GM12878 (cell line): ENCODE measurements at regions not wholly inside any gene's neighbourhood (a gene's known extent, or its start where the extent isn't known, plus 50 kb on each side); places are given as distances from the start of the nearest gene placed in this dataset.

ENCODE experiments used
- ATAC-seq: fragments of 200-7000 bp; cut with Tn5 transposase; 3 replicates; pipeline ENCODE4 v1.9.1; 2020; ENCODE audit warnings: mild to moderate bottlenecking, moderate library complexity
- BruUV-seq: library from RNA; stranded (reverse); fragments of 400-500 nt; replicated peaks from 2 replicates; lab custom pipeline; 2021; lab: Mats Ljungman, UMichigan
- CTCF ChIA-PET: fragments of 300-600 bp; sonication (Branson Sonifier 250); formaldehyde crosslinking; extraction: SDS; loops from one replicate; lab custom pipeline; 2021; ENCODE audit warnings: inconsistent platforms; lab: Yijun Ruan, JAX
- POLR2A ChIA-PET: fragments of 350-600 bp; formaldehyde crosslinking; extraction: SDS; loops from one replicate; lab custom pipeline; 2021; ENCODE audit warnings: inconsistent platforms; lab: Charles Lee
- RAD21 ChIA-PET: fragments of 300-600 bp; sonication (Branson Sonifier 250); formaldehyde crosslinking; loops from one replicate; lab custom pipeline; 2023; ENCODE audit warnings: antibody characterized with exemption; ENCODE audit not compliant: unreplicated experiment; lab: Charles Lee
- SMC1A ChIA-PET: fragments of 300-600 bp; sonication (Branson Sonifier 250); formaldehyde crosslinking; loops from one replicate; lab custom pipeline; 2023; ENCODE audit not compliant: unreplicated experiment, uncharacterized antibody; lab: Charles Lee
- DNase-seq: peaks from one replicate; pipeline ENCODE4 v3.0.0-alpha.2; 2011; ENCODE audit warnings: low read depth, low spot score
- FAIRE-seq: peaks from 3 replicates; lab custom pipeline; 2011; peaks lifted over from hg19 to GRCh38; lab: Jason Lieb, UNC
- H2AFZ ChIP-seq: 2 replicates; pipeline ENCODE4 v1.6.0; 2011; ENCODE audit warnings: low read depth, low read length, control low read depth; ENCODE audit not compliant: control insufficient read depth
- H3K27ac ChIP-seq: 2 replicates; pipeline ENCODE4 v1.5.1; 2011; ENCODE audit warnings: control low read depth; ENCODE audit not compliant: control insufficient read depth, insufficient read depth
- H3K27me3 ChIP-seq, 2 experiments: replicated peaks in 1 of 2; 2 replicates each; pipeline versions ENCODE4 v1.6.0 to v1.6.1; 2011; ENCODE audit warnings: low read length in 1 of 2; ENCODE audit not compliant: control insufficient read depth in 2 of 2, insufficient read depth in 2 of 2
- H3K36me3 ChIP-seq, 2 experiments: 2 replicates each; pipeline ENCODE4 v1.5.1; 2011; ENCODE audit warnings: low read length in 1 of 2; ENCODE audit not compliant: control insufficient read depth in 2 of 2, insufficient read depth in 2 of 2
- H3K4me1 ChIP-seq: 2 replicates; pipeline ENCODE4 v1.6.1; 2011; ENCODE audit warnings: mild to moderate bottlenecking, low read length, moderate library complexity, mixed read lengths; ENCODE audit not compliant: control insufficient read depth, insufficient read depth
- H3K4me2 ChIP-seq: 2 replicates; pipeline ENCODE4 v1.6.0; 2011; ENCODE audit warnings: control low read depth; ENCODE audit not compliant: control insufficient read depth, insufficient read depth
- H3K4me3 ChIP-seq: fragments of 200-600 bp; sonication (generic); 2 replicates; pipeline ENCODE4 v1.5.1; 2016
- H3K79me2 ChIP-seq: 2 replicates; pipeline ENCODE4 v1.6.0; 2011; ENCODE audit warnings: low read length; ENCODE audit not compliant: control insufficient read depth, insufficient read depth
- H3K9ac ChIP-seq: 2 replicates; pipeline ENCODE4 v1.8.0; 2011; ENCODE audit warnings: low read length, control low read depth, mixed read lengths; ENCODE audit not compliant: control insufficient read depth, insufficient read depth
- H3K9me3 ChIP-seq: replicated peaks from 3 replicates; pipeline ENCODE4 v1.5.1; 2011; ENCODE audit warnings: mild to moderate bottlenecking, low read length; ENCODE audit not compliant: control insufficient read depth, insufficient read depth
- H4K20me1 ChIP-seq: 2 replicates; pipeline ENCODE4 v1.6.0; 2011; ENCODE audit not compliant: control insufficient read depth, insufficient read depth
- BHLHE40 ChIP-seq, 2 experiments: fragments of 450-650 bp in 1 of 2; IDR thresholded peaks; 2 replicates each; pipeline ENCODE4 v1.6.1; 2011 to 2017; ENCODE audit warnings: low read depth in 2 of 2, borderline replicate concordance in 1 of 2, improper control_type of control experiment in 1 of 2, low read length in 1 of 2, mild to moderate bottlenecking in 1 of 2
- E4F1 ChIP-seq: fragments of 450-650 bp; IDR thresholded peaks from 2 replicates; pipeline ENCODE4 v1.6.1; 2018; ENCODE audit warnings: borderline replicate concordance, mild to moderate bottlenecking; ENCODE audit not compliant: partially characterized antibody
- IKZF1 ChIP-seq: fragments of 450-650 bp; conservative IDR thresholded peaks from 2 replicates; pipeline ENCODE4 v1.6.1; 2017; ENCODE audit warnings: antibody characterized with exemption, mild to moderate bottlenecking
- IRF4 ChIP-seq: IDR thresholded peaks from 2 replicates; pipeline ENCODE4 v1.6.1; 2011; ENCODE audit warnings: low read depth, low read length
- MYB ChIP-seq: fragments of 150-350 bp; IDR thresholded peaks from 2 replicates; pipeline ENCODE4 v1.6.1; 2014; ENCODE audit warnings: mild to moderate bottlenecking, low read depth, low read length, borderline replicate concordance
- PKNOX1 ChIP-seq: fragments of 450-650 bp; IDR thresholded peaks from 2 replicates; pipeline ENCODE4 v1.6.1; 2016; ENCODE audit warnings: mild to moderate bottlenecking
- POLR2A ChIP-seq: IDR thresholded peaks from 2 replicates; pipeline ENCODE4 v1.6.1; 2011; ENCODE audit warnings: low read depth, mild to moderate bottlenecking, low read length
- POLR2AphosphoS2 ChIP-seq: IDR thresholded peaks from 2 replicates; pipeline ENCODE4 v1.6.1; 2011; ENCODE audit warnings: low read depth, mild to moderate bottlenecking, low read length, improper control_type of control experiment, moderate library complexity
- RB1 ChIP-seq: fragments of 450-650 bp; formaldehyde crosslinking; IDR thresholded peaks from 2 replicates; pipeline ENCODE4 v1.6.1; 2017; ENCODE audit warnings: mild to moderate bottlenecking, borderline replicate concordance
- SUPT20H ChIP-seq: IDR thresholded peaks from 2 replicates; pipeline ENCODE4 v1.6.1; 2011; ENCODE audit warnings: low read depth, mild to moderate bottlenecking, low read length, moderate library complexity, borderline replicate concordance; ENCODE audit not compliant: control insufficient read depth
- ZBTB11 ChIP-seq: fragments of 450-650 bp; formaldehyde crosslinking; IDR thresholded peaks from 2 replicates; pipeline ENCODE4 v1.5.0; 2022; ENCODE audit warnings: mild to moderate bottlenecking, missing genetic modification characterization
- ZBTB40 ChIP-seq: fragments of 450-650 bp; IDR thresholded peaks from 2 replicates; pipeline ENCODE4 v1.6.1; 2016; ENCODE audit warnings: mild to moderate bottlenecking, moderate library complexity, borderline replicate concordance
- ZNF622 ChIP-seq: fragments of 450-650 bp; IDR thresholded peaks from 2 replicates; pipeline ENCODE4 v1.6.1; 2017; ENCODE audit warnings: mild to moderate bottlenecking, inconsistent platforms
- WGBS: methylation state at CpG from one replicate; pipeline ENCODE4 v1.1.6; 2016; ENCODE audit warnings: low lambda C conversion rate; ENCODE audit not compliant: insufficient replicate concordance, insufficient coverage; ENCODE audit errors: missing lambda C conversion rate; 5-methylcytosine and 5-hydroxymethylcytosine counted together
- in situ Hi-C: fragments of 300-500 bp; cut with MboI; formaldehyde crosslinking; loops from 9 replicates; pipeline ENCODE4 v1.14.3; 2018; ENCODE audit warnings: mixed read lengths
- intact Hi-C: fragments of 100-400 bp; cut with micrococcal nuclease; formaldehyde crosslinking; loops from one replicate; pipeline ENCODE4 v1.14.2; 2022; ENCODE audit not compliant: unreplicated experiment

DNA sequence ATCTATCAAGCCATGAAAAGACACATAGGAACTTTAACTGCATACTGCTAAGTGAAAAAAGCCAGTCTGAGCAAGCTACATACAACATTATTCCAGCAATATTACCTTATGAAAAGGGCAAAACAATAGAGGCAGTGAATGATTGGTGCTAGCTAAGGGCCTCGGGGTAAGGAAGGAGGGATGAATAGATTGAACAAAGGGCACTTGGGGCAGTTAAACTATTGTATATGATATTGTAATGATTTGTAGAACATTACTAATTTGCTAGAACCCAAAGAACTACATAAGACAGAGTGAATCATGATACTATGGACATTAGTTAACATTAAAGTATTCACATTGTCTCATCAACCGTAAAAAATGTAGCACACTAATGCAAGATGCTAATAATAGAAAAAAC is 218.3 kb downstream of the FBXO4 start (continued):
- no peak for TF ChIP-seq SUPT20H
- TF ChIP-seq IKZF1: no peak
- no peak for TF ChIP-seq RB1
- no peak for TF ChIP-seq BHLHE40 (IDR thresholded peaks at IDR 0.05; ENCODE audit: borderline replicate concordance in 1 of 2, low read depth in 2 of 2, low read length in 1 of 2)

- WGBS: 0% methylated on average over 1 of the region's 1 CpG
- ChIA-PET CTCF (no interaction called here), SMC1A (no interaction called here), POLR2A (no interaction called here), RAD21 (no interaction called here)
- intact Hi-C loops: no loop called here
- DNase-seq (no peak), ATAC-seq (no peak), FAIRE-seq (no peak)
- H3K27ac ChIP-seq: no peak overlapping the region
- no peaks in the 10 kb centered on the region for H3K79me2 ChIP-seq
- no TSS peak for BruUV-seq
- H3K9ac ChIP-seq: no peak overlapping the region
- no peaks in the 10 kb centered on the region for H3K4me1 ChIP-seq
- H2AFZ ChIP-seq: no peak overlapping the region
- H4K20me1 ChIP-seq: no peaks in the 10 kb centered on the region
- no peaks in the 10 kb centered on the region for H3K27me3 ChIP-seq
- in situ Hi-C loops: no loop called here
- H3K4me3 ChIP-seq: no peak overlapping the region
- no peaks in the 10 kb centered on the region for H3K36me3 ChIP-seq
- H3K4me2 ChIP-seq: no peak overlapping the region
- H3K9me3 ChIP-seq: peaks cover 3% of the 10 kb centered on the region; the same call in 1 of the 3 replicates
- TF ChIP-seq ZBTB40 (no peak), ZBTB11 (CRISPR knock-in tag) (no peak), PKNOX1 (no peak), IRF4 (no peak), POLR2AphosphoS2 (no peak), POLR2A (no peak), E4F1 (no peak), ZNF622 (no peak), MYB (no peak)
Observed at GRCh38 chr5:42148813-42149212, 223.7 kb downstream of the FBXO4 start.
